Ishikawa (cell line): ENCODE measurements at regions not wholly inside any gene's neighbourhood (a gene's known extent, or its start where the extent isn't known, plus 50 kb on each side); places are given as distances from the start of the nearest gene placed in this dataset.

ENCODE experiments used
- CEBPB ChIP-seq: IDR thresholded peaks from 2 replicates; pipeline ENCODE4 v1.6.1; 2012
- CREB1 ChIP-seq: IDR thresholded peaks from 2 replicates; pipeline ENCODE4 v1.6.1; 2012; ENCODE audit warnings: low read depth
- EGR1 ChIP-seq: IDR thresholded peaks from 2 replicates; pipeline ENCODE4 v1.6.1; 2012
- EP300 ChIP-seq: IDR thresholded peaks from 2 replicates; pipeline ENCODE4 v1.6.1; 2012; ENCODE audit warnings: borderline replicate concordance
- FOXM1 ChIP-seq: IDR thresholded peaks from 2 replicates; pipeline ENCODE4 v1.6.1; 2012; ENCODE audit warnings: low read depth, borderline replicate concordance
- MAX ChIP-seq: IDR thresholded peaks from 2 replicates; pipeline ENCODE4 v1.6.1; 2012
- NFIC ChIP-seq: IDR thresholded peaks from 2 replicates; pipeline ENCODE4 v1.6.1; 2012
- RAD21 ChIP-seq: IDR thresholded peaks from 2 replicates; pipeline ENCODE4 v1.6.1; 2012; ENCODE audit warnings: low read depth
- REST ChIP-seq: IDR thresholded peaks from 2 replicates; pipeline ENCODE4 v1.6.1; 2012; ENCODE audit warnings: low read depth, mild to moderate bottlenecking
- TAF1 ChIP-seq: IDR thresholded peaks from 2 replicates; pipeline ENCODE4 v1.6.1; 2012; ENCODE audit warnings: low read depth, mild to moderate bottlenecking
- TCF12 ChIP-seq: IDR thresholded peaks from 2 replicates; pipeline ENCODE4 v1.6.1; 2012; ENCODE audit warnings: low read depth
- TEAD4 ChIP-seq: IDR thresholded peaks from 2 replicates; pipeline ENCODE4 v1.6.1; 2012
- USF1 ChIP-seq: IDR thresholded peaks from 2 replicates; pipeline ENCODE4 v1.6.1; 2012
- YY1 ChIP-seq: IDR thresholded peaks from 2 replicates; pipeline ENCODE4 v1.6.1; 2012; ENCODE audit warnings: low read depth
- ZBTB7A ChIP-seq: IDR thresholded peaks from 2 replicates; pipeline ENCODE4 v1.6.1; 2012; ENCODE audit warnings: low read depth

GRCh38 chr10:26642896-26643653, 54.4 kb upstream of the PDSS1 start:
- TF ChIP-seq CEBPB = no peak
- TF ChIP-seq ZBTB7A = no peak
- no peak for TF ChIP-seq RAD21
- no peak for TF ChIP-seq USF1
- no peak for TF ChIP-seq TEAD4
- TF ChIP-seq MAX = no peak
- no peak for TF ChIP-seq REST
- no peak for TF ChIP-seq TCF12
- TF ChIP-seq FOXM1 = no peak
- no peak for TF ChIP-seq EGR1
- TF ChIP-seq NFIC = no peak
- TF ChIP-seq YY1 = no peak
- TF ChIP-seq TAF1 = no peak
- TF ChIP-seq CREB1 = no peak
- no peak for TF ChIP-seq EP300

- TF ChIP-seq TEAD4 = no peak
- TF ChIP-seq EGR1 = no peak
- TF ChIP-seq RAD21 = no peak
- no peak for TF ChIP-seq TAF1
- no peak for TF ChIP-seq YY1
- no peak for TF ChIP-seq ZBTB7A
- no peak for TF ChIP-seq EP300
Measured at GRCh38 chr10:26647602-26648244, 49.8 kb upstream of the PDSS1 start.
